ENCODE measurements at regions not wholly inside any gene's neighbourhood (a gene's known extent, or its start where the extent isn't known, plus 50 kb on each side); places are given as distances from the start of the nearest gene placed in this dataset.
A peak's percentile ranks its signal among the peaks of the same experiment; 100 is the strongest.
"Not testable (repeated sequence)": the region's sequence is repeated elsewhere in the genome, so short reads cannot be mapped to it uniquely, and the experiment has no call there.

DNA sequence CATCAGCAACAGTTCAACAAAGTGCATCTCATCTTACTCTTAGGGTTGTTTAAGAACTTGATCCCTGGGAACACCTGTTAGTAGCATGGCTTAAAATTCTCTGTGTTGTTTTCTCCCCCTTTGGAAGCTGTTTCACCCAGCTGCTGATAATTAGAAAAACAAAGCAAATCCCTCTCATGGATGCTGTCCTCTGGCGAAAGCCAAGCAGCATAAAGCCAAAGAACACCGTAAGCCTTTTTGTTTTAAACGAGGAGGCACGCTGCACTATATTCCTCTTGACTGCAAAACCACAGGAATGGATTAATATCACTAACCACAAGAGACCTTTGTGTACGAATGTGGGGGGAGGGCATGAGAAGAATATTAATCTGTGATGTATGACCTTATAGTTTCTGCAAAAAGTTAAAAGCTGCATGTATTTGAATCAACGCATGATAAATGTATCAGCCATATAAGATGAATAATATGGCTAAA is 923.2 kb downstream of the LTN1 start:
- no peak overlapping the region for H3K27ac ChIP-seq
- H3K4me3 ChIP-seq: no peak overlapping the region

DNA sequence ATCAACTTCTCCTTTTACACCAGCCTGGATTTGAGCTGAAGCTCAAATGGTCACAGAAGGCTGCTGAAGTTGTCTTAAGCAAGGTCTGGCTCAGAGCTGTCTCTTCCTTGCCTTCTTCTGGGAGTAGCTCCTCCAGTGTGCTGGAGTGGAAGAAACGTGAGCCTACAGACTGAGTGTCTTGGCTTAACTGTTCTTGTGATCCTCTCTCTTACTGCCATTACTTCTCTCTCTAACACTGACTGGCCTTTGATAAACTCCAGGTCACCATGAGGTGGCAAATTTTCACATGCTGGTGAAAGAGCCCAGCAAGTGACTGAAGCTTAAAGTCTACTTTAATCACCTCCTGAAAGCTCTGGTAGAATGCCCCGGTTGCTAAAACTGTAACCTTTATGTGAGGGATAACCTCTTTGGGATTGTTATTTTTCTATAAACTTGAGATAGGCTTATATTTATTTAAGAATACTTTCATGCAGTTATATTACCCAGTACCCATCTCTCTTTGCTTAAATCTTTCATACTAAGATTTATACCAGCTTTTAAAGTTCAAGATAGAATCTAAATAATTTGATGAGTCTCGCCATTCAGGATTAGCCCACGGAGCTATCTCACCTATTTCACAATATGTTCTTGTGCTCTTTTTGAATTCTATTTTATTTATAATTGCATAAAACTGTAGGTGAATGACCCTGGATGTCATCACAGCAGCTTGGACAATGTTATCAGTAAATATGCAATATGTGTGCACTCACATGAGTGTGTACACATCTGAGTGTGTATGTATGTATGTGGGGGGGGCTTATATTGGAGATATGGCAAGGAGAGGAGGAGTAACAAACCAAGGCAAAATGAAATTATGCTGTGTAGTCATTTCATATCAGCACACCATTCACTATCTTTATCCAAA is 924.0 kb downstream of the LTN1 start:
- H3K36me3 ChIP-seq: no peaks in the 10 kb centered on the region
- TF ChIP-seq, protein P1, sequence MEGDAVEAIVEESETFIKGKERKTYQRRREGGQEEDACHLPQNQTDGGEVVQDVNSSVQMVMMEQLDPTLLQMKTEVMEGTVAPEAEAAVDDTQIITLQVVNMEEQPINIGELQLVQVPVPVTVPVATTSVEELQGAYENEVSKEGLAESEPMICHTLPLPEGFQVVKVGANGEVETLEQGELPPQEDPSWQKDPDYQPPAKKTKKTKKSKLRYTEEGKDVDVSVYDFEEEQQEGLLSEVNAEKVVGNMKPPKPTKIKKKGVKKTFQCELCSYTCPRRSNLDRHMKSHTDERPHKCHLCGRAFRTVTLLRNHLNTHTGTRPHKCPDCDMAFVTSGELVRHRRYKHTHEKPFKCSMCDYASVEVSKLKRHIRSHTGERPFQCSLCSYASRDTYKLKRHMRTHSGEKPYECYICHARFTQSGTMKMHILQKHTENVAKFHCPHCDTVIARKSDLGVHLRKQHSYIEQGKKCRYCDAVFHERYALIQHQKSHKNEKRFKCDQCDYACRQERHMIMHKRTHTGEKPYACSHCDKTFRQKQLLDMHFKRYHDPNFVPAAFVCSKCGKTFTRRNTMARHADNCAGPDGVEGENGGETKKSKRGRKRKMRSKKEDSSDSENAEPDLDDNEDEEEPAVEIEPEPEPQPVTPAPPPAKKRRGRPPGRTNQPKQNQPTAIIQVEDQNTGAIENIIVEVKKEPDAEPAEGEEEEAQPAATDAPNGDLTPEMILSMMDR (IDR thresholded peaks at IDR 0.05): no peak
- H3K4me1 ChIP-seq: peaks cover 0 to 24% of the 10 kb centered on the region in 2 donors
- H3K9me3 ChIP-seq: no peaks in the 10 kb centered on the region
- no peak for DNase-seq (ENCODE audit: low spot score)
- no peaks in the 10 kb centered on the region for H3K27me3 ChIP-seq
- H3K4me3 ChIP-seq: no peak overlapping the region
- peak overlapping the region in 1 of 2 donors; percentile 33 for H3K27ac ChIP-seq

More for the DNA sequence above, 923.2 kb downstream of the LTN1 start:
- Histone ChIP-seq H3K27me3 (no peaks in the 10 kb centered on the region), H3K36me3 (no peaks in the 10 kb centered on the region), H3K9me3 (no peaks in the 10 kb centered on the region), H3K4me1 (peaks cover 0 to 24% of the 10 kb centered on the region in 2 donors)
- TF ChIP-seq, protein P1 (IDR thresholded peaks at IDR 0.05): no peak
- no peak for DNase-seq (ENCODE audit: low spot score)

DNA sequence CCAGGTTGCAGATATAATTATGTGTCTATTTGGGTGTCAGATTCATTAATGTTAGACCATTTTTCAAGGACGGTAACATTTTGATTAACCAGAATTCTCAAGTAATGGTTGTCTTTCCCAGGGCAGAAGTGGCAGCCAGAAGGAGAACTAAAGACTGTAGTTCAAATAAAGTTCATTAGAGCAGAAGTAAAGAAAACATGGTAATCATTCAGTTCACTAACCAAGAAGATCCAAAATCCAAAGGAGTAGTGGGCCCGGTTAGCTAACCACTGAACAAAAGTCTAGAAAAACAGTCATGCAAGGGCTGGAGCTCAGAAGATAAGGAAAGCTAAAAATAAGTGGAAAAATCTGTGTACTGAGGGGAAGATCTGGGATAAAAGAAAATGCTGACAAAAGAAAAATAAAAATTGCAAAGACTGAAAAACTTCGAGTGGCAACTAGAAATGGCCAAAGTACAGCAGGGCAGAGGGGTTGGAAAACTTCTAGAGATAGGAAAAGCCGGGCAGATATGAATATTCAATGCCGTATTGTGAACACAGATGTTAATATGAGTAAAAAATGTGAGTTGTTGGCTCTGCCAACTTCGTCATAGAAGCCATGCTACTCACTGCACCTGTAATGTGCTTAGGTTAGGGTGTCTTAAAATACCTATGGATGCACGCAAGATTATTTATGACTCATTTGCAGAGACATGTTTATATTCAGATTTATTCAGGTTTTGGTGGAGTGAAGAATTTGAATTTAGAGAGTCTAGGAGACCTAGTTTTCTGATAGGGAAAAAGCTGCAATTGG is 925.9 kb downstream of the LTN1 start:
- TF ChIP-seq, protein P1 (IDR thresholded peaks at IDR 0.05): no peak
- Histone ChIP-seq H3K27me3 (no peaks in the 10 kb centered on the region), H3K27ac (no peak overlapping the region), H3K4me3 (no peak overlapping the region), H3K9me3 (no peaks in the 10 kb centered on the region), H3K4me1 (peaks cover 0 to 24% of the 10 kb centered on the region in 2 donors), H3K36me3 (no peaks in the 10 kb centered on the region)
- no peak for DNase-seq (ENCODE audit: low spot score)

DNA sequence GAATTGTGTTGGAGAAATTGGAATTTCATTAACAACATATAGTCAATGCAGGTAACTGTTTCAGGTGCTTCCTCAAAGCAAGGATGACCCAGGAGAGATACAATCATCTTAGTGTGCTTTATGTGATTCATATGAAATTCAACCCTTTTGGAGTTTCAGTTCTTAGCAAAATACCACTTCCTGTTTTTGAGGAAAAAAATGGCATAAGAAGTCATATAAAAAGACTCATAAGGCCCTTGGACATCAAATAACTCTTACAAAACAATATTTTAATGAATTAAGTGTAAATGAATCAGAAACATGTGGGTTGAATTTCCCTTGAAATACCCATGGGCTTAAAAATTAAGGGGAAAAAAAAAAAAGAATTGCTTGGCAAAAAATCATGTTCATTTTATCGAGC is 926.6 kb downstream of the LTN1 start:
- Histone ChIP-seq H3K27me3 (no peaks in the 10 kb centered on the region), H3K36me3 (no peaks in the 10 kb centered on the region), H3K9me3 (no peaks in the 10 kb centered on the region), H3K27ac (no peak overlapping the region), H3K4me1 (peaks cover 0 to 24% of the 10 kb centered on the region in 2 donors), H3K4me3 (no peak overlapping the region)
- TF ChIP-seq, protein P1 (IDR thresholded peaks at IDR 0.05): no peak
- no peak for DNase-seq (ENCODE audit: low spot score)

DNA sequence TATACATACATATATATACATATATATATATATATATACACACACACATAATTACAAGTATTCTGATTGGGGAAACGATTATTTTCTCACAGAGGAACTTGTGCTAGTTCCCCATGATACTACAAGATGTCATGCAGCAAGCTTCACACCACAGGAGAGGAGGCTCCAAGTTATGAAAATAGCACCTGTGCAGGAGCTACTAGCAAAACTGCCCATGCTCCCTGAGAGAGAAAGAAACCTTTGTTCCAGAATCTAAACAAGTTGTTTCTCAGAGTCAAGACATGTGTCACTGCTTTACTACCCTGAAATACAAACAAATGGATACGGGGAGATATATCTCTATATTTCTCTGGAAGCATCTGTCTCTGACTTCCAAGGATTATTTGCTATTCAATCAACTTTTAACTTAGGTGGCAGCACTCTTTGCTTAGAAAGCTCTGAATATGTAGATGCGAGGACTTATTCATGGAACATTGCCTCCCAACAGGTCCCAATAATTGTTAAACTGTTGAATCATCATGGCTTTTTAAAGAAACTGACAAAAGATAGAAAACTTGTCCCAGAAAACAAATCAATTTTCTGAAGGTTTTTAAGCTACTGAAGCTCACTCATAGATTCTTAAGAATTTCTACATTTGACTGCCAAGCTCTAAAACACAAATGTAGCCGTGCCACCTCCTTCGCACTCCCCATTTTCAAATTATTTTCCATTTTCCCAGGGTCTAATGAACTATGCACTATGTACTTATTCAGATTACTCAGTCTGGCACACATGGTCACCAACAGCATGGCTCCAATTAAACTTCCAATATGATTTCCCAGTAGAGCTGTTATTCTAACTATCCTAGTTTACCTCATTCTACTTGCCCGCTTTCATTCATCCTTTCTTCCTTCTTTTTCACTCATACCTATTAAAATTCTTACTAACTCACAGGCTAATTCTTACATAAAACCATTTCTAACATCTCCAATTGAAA is 929.1 kb downstream of the LTN1 start:
- Histone ChIP-seq H3K36me3 (no peaks in the 10 kb centered on the region), H3K27me3 (no peaks in the 10 kb centered on the region), H3K27ac (no peak overlapping the region), H3K4me3 (no peak overlapping the region), H3K9me3 (no peaks in the 10 kb centered on the region), H3K4me1 (peaks cover 0 to 12% of the 10 kb centered on the region in 2 donors)
- DNase-seq (ENCODE audit: low spot score): no peak
- TF ChIP-seq, protein P1 (IDR thresholded peaks at IDR 0.05): no peak

DNA sequence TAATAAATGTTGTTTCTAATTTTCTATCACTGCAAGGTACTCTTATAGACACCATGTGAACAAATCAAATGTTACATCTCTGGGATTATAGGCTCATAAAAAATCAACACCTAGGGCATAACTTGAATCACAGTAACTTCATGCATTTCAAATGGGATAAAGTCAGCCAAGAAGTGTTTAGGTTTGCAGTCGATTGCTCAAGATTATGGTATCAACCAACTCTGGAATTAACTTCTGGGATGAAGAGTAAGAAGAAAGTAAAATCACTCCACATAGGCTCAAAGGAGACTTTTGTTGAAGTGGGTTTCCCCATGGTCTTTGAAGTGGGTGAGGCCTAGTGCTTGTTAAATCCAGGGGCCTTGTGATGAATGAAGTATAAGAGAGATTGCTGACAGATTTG is 939.7 kb downstream of the LTN1 start:
- H3K9me3 ChIP-seq; H3K27ac ChIP-seq; H3K27me3 ChIP-seq; DNase-seq (ENCODE audit: low spot score); H3K36me3 ChIP-seq; H3K4me3 ChIP-seq; H3K4me1 ChIP-seq: not testable (repeated sequence)
